ENCODE measurements at regions not wholly inside any gene's neighbourhood (a gene's known extent, or its start where the extent isn't known, plus 50 kb on each side); places are given as distances from the start of the nearest gene placed in this dataset.

DNA sequence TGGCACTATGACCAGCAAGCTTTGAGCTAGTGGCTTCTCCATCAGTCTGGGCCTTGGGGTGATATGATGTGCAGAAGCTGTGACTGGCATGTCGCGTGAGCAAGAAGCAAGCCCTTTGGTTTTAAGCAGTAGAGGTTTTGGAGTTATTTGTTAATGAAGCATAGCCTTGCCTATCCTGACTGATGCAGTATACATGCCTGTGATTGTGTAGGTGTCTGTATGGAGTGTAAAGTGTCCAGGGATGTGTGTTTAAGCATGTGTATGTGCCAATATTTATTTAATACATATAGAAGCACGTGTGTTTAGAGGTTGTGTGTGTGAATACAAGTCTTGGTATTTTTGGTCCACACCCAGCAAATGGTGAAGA lies 61.0 kb upstream of the CCDC167 start:
- no peak for TF ChIP-seq GATA3 (IDR thresholded peaks at IDR 0.05; ENCODE audit: low read depth, low read length)
- TF ChIP-seq GATA2 (IDR thresholded peaks at IDR 0.05; ENCODE audit: low read depth, low read length) = no peak

DNA sequence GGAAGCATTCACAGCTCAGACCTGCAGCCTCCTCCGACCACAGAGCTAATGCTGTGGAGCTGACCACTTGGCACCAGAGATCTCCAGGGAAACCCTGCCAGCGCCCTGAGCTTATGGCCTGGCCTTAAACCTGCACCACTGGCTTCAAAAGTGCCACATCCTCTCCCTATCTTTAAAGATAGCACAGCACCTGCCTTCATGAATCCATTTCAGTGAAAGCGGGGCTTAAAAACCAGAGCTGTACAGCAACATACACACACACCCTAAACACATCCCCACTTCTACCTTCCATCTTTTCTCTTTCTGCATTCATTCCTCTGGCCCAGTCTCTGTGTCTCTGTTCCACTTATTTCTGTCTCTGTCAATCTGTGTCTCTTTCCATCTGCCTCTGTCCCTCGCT lies 59.8 kb upstream of the CCDC167 start:
- TF ChIP-seq GATA2 (IDR thresholded peaks at IDR 0.05; ENCODE audit: low read depth, low read length) (no peak), GATA3 (IDR thresholded peaks at IDR 0.05; ENCODE audit: low read depth, low read length) (no peak)

DNA sequence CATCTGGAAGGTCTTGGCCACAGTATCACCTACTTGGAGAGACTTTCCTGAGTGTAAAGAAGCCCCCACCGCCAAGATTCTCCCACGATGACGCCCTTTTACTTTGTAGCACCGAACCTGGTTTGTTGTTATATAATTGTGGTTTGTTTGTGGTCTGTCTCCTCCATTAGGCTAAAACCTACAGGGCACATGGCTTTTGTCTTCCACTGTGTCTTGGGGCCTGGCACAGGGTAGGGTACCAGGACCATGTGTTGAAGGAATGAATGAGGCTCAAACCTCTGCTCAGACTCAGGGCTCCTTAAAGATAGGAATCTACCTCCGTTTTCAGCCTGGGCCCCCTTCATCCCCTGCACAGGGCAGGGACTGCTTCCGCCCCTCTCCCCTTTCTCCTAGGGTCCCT lies 59.4 kb upstream of the CCDC167 start:
- TF ChIP-seq GATA3 (IDR thresholded peaks at IDR 0.05; ENCODE audit: low read depth, low read length) (no peak), GATA2 (IDR thresholded peaks at IDR 0.05; ENCODE audit: low read depth, low read length) (no peak)

DNA sequence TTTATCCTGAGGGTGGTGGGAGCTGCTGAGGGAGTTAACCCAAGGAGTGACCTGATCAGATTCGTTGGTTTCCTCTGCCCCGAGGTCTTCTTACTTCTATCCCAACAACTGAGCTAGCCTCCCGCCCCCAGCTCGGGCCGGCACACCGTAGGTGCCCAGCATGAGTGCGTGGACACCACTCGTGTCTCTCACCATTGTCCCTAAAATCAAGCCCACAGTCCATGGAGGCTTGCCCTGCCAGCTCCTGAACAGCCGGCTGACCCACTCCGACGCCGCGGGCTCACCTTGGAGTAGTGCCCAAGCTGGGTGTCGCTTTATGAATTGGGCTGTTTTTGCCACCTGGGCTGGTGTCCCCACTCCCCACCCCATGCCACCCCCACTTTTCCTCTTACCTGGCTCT lies 59.0 kb upstream of the CCDC167 start:
- TF ChIP-seq GATA2 (IDR thresholded peaks at IDR 0.05; ENCODE audit: low read depth, low read length) = no peak
- no peak for TF ChIP-seq GATA3 (IDR thresholded peaks at IDR 0.05; ENCODE audit: low read depth, low read length)

DNA sequence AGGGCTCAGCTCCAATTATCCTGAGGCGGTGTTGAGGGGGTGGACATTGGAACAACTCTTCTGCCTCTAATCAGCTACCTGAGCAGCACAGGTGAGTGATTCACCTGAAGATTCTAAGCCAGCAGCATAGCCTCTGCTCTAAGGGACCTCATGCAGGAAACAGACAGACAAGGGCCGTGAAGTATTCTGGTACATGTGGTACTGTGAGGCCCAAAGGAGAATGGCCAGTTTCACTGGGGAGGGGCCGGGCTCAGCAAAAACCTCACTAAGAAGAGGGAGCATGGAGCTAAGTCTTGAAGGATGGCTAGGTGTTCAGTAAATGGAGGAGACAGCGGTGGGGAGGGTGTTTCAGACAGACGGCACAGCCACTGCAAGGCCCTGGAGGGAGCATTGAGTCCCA lies 58.5 kb upstream of the CCDC167 start:
- TF ChIP-seq GATA3 (IDR thresholded peaks at IDR 0.05; ENCODE audit: low read depth, low read length) (no peak), GATA2 (IDR thresholded peaks at IDR 0.05; ENCODE audit: low read depth, low read length) (no peak)

DNA sequence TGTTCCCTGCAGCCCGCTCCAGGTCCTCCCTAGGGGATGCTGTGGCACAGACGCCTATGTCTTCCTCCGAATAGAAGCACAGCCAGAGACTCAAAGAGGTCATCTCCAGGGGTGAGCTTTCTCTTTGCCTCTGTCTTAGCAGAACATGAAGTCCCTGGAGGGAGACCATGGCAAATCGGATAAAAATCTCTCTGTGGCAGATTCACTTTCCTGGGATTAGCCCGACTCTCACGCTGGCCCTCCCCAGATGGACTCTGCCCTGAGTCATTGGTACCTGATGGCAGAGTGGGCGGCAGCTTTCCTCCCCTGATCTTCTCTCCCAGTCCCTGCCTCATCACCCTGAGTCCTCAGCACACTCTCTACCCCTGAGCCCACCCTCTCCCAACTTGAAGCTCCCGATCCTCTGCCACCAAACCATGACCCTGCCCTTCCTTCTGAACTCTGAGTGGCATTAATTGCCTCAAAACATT lies 58.0 kb upstream of the CCDC167 start:
- TF ChIP-seq GATA2 (IDR thresholded peaks at IDR 0.05; ENCODE audit: low read depth, low read length) (no peak), GATA3 (IDR thresholded peaks at IDR 0.05; ENCODE audit: low read depth, low read length) (no peak)

DNA sequence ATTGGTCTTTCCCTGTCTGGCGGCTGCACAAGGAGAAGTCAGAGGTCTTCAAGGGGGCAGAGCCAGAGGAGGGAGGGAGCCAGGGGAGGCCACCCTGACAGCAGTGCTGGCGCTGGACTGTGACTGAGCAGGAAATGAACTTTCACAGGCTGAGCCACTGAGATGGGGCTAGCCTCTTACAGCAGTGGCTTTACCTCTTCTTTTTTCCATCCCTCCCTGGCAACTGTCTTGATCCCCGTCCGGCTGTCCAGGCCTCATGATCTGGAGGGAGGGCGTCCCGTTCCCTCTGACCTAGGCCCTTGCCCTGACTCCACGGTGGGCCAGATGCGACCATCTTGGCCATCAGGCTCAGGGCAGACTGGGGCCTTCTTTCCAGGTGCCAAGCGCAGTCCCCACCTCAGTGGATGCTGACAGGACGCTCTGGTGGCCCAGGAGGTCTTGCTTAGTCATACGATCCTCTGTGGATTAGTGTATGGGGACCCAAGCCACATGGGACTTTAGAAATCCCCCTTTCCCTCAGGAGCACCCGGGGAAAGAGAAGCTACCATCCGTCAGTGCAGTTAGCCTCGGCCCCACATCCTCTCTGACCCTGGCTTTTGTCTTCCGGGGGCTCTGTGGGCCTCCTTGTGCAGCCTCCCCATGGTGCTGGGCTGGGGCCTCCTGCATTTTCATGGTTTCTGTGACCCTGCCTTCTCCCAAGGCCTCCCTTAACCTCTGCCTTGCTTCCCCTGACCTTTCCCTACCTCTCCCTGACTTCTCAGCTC lies 57.4 kb upstream of the CCDC167 start:
- no peak for TF ChIP-seq GATA2 (IDR thresholded peaks at IDR 0.05; ENCODE audit: low read depth, low read length)
- no peak for TF ChIP-seq GATA3 (IDR thresholded peaks at IDR 0.05; ENCODE audit: low read depth, low read length)

DNA sequence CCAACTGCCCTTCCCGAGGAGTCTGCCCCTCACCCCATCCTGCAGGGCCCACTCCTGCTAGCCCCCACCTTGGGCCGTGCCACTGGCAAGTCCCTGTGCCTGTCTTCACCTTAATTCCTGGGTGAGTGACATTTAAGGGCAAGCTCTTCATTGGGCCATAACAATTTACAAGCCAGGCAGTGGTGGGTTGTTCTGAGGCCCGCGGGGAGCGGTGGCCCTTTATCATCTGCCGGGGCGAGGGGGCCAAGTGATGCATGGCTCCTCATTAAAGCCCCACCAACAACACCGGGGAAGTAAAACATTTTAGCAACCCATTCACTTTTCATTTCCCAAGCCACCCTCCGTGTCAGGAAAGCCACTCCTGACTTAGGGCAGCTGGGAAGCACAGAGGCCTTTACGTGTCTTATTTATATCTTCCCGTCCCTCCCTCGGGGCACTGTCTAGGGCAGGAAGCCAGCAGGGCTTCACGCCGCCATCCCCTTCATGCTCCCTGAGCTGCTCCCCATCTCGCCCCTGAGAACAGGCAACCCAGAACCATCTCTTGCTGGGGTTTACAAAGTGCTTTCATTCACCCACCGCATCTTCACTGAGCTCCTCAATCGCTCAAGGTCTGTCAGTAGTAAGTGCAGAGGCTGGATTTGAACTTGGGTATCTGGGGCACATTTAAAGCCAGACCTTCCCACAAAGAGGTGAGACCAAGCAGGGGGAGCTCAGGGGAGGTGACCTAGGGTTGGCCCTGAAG lies 55.5 kb upstream of the CCDC167 start:
- no peak for TF ChIP-seq GATA3 (IDR thresholded peaks at IDR 0.05; ENCODE audit: low read depth, low read length)
- no peak for TF ChIP-seq GATA2 (IDR thresholded peaks at IDR 0.05; ENCODE audit: low read depth, low read length)

DNA sequence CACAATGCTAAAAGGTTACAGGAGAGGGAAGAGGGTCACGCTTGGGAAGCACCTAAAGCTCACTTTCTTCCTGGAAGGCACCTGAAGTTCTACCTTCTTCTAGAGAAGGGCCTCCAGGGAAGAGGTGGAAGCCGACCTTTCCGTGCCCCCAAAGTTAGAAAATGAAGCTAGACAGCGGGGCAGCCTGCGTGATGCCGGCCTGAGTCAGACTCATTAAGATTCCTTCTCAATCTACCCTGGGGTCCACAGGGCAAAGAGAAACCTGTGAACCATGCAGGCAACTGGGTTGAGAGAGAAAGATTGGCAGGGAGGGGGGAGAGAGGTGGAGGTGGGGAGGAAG lies 54.8 kb upstream of the CCDC167 start:
- TF ChIP-seq GATA3 (IDR thresholded peaks at IDR 0.05; ENCODE audit: low read depth, low read length) (no peak), GATA2 (IDR thresholded peaks at IDR 0.05; ENCODE audit: low read depth, low read length) (no peak)

DNA sequence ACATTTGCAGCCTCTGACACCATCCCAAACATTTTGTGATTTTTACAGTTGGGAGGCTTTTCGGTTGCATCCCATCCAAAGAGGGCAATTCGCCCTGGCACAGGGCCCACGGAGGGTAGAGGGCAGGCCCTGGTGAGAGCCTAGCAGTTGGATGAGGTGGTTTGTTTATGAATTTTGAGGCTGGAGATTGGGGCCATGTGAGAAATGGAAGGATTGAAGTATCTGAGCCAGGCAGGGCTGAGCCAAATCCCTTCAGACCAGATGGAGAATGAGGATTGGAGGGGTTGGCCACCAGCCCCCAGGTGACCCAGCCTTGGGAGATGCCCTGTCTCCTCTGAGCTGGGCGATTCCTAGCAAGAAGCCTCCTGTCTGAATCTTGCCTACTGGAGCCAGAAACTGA lies 52.6 kb upstream of the CCDC167 start:
- TF ChIP-seq GATA3 (IDR thresholded peaks at IDR 0.05; ENCODE audit: low read depth, low read length) (no peak), GATA2 (IDR thresholded peaks at IDR 0.05; ENCODE audit: low read depth, low read length) (no peak)

DNA sequence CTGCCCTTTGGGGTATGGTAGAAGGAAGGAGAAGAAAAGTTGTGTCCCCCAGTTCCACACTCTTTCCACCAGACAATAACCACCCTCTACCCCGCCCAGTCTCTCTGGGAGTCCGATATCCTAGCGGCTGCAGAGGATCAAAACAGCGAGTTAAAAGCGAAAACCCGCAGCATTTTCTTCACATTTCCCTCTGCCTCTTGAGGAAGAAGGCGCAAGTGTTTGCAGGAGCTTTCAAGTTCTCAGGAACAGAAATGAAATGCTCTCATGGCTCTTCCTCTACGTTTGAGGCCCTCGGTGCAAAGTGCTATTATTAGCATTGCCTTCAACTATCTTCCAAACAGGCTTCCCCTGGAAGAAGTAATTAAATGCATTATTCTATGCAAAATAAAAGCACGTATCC lies 52.2 kb upstream of the CCDC167 start:
- no peak for TF ChIP-seq GATA3 (IDR thresholded peaks at IDR 0.05; ENCODE audit: low read depth, low read length)
- TF ChIP-seq GATA2 (IDR thresholded peaks at IDR 0.05; ENCODE audit: low read depth, low read length) = no peak

DNA sequence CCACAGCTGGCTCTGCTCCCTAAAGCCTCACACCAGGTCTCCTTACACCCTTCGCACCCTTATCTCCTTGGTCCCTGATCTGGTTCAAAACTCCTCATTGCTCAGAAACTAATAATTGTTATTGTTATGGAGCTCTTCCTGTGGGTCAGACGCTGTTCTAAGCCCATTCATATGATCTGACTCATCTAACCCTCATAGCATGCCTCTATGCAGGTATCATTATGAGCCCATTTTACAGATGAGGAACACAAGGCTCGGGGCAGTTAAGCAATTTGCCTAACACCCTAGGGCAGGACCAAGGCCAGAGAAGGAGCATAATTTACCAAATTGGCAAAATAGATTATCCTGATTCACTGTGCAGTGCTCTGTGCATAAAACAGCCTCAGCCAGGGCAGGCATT lies 51.8 kb upstream of the CCDC167 start:
- no peak for TF ChIP-seq GATA3 (IDR thresholded peaks at IDR 0.05; ENCODE audit: low read depth, low read length)
- TF ChIP-seq GATA2 (IDR thresholded peaks at IDR 0.05; ENCODE audit: low read depth, low read length) = no peak

DNA sequence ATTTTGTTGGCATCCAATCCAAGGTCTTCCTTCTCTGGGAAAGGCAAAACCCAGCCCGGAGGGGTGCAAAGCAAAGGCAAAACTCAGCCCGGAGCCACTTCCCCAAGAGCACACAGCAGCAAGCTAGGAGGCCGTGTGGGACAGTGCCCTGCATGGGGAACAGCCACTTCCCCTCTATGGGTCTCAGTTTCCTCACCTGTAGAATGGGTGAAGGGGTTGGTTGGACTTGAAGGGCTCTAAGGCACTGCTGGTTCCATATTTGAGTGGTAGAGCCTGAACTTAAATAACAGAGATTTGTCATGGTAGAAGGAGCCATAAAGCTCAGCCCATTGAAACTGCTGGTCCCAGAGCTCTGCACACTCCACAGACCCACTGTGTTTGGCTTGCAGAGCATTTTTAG lies 51.3 kb upstream of the CCDC167 start:
- TF ChIP-seq GATA2 (IDR thresholded peaks at IDR 0.05; ENCODE audit: low read depth, low read length) (no peak), GATA3 (IDR thresholded peaks at IDR 0.05; ENCODE audit: low read depth, low read length) (no peak)

DNA sequence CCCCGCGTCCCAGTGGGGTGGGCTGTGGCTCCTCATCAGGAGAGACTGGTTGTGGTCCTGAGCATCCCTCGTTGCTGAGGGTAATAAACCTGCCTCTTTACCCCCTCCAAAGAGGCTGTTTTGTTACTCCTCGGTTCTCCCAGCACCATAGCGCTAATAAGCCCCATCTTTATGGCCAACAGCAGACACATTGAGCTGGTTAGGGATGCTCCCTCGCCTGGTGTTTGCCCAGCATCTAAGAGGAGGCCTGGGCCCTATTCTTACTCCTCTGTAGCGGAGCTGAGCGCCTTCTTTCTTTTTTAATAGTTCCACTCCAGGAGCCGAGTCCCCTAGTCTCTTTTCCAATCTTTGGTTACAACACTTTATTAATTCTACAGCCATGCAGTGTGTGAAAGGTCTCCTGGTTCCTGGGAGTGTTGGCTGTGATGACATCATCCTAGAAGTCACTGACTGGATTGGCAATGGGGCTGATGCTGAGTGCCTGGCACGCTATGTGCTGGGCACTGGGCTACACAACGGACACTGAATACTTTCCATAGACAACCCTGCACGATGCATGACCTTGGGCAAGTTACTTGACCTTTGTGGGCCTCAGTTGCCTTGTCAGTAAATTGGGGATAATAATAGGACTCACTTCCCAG lies 50.6 kb upstream of the CCDC167 start:
- TF ChIP-seq GATA2 (IDR thresholded peaks at IDR 0.05; ENCODE audit: low read depth, low read length) (no peak), GATA3 (IDR thresholded peaks at IDR 0.05; ENCODE audit: low read depth, low read length) (no peak)

DNA sequence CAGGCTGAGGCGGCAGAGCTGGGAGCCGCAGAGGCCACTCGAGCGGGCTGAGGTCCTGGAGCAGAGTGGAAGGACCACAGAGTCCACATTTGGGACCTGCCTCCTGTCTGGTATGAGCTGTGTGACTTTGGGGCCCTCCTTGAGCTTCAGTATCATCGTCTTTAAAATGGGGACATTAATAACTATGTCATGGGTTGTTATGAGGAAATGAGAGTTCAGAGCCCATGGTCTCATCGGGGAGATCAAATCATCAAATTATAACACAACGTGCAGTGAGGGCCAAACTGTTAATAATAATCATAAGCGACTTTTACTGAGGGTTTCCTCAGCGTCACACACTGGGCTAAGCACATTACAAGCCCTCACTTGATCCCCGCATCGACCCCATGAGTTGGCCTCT lies 49.9 kb upstream of the CCDC167 start:
- TF ChIP-seq GATA2 (IDR thresholded peaks at IDR 0.05; ENCODE audit: low read depth, low read length) = no peak
- TF ChIP-seq GATA3 (IDR thresholded peaks at IDR 0.05; ENCODE audit: low read depth, low read length) = no peak

Data from SH-SY5Y (cell line).